ENCODE measurements at regions not wholly inside any gene's neighbourhood (a gene's known extent, or its start where the extent isn't known, plus 50 kb on each side); places are given as distances from the start of the nearest gene placed in this dataset.
A peak's percentile ranks its signal among the peaks of the same experiment; 100 is the strongest.

DNA sequence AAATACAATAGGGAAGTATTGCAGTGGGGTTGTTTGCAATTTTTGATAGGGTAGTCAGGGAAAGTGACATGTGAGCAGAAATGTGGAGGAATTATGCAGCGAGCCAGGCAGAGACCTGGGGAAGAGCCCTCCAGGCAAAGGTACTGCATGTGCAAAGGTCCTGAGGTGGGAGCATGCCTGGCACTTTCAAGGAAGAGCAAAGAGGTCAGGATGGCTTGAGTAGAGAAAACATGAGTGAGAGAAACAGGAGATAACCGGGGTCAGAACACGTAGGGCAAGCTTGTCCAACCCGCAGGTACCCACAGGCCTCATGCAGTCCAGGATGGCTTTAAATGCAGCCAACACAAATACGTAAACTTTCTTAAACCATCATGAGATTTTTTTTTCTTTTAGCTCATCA is 71.0 kb downstream of the COQ2 start:
- no peak for DNase-seq

DNA sequence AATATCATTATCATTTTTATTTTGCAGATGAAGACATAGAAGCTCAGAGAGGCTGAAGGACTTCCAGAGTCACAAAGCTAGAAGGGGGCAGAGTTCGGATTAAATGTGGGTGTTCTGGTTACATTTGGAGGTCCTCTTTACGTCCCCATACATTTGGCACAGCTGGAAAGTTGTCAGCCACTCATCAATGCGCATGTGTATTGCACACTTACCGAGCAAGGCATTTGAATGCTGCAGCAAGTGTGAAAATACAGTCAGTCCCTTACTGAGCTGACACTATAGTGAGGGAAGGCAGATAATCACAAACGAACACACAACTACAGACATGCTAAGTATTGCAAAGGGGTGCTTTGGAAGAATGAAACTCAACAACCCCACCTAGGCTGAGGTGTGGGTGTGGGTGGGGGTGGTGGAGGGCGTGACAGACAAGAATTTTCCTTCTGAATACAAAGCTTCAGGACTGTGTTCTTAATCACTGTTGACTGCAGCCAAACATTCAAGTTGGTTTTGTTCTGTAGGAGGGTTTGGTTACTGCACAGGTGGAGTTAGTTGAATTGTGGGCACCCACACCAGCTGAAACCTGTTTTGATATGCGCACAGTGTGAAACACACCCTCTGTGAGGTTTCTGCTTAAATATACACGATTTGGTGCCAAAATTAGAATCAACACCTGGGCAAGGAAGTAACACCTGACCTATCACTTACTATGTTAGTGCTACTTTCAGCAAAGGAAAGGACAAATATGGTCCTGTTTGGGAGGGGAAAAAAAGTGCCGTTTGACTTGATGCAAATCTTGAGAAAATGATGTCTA is 72.4 kb downstream of the COQ2 start:
- no peak for DNase-seq

GRCh38 chr4:83209419-83209818 is 75.2 kb downstream of the COQ2 start:
- DNase-seq: no peak

DNA sequence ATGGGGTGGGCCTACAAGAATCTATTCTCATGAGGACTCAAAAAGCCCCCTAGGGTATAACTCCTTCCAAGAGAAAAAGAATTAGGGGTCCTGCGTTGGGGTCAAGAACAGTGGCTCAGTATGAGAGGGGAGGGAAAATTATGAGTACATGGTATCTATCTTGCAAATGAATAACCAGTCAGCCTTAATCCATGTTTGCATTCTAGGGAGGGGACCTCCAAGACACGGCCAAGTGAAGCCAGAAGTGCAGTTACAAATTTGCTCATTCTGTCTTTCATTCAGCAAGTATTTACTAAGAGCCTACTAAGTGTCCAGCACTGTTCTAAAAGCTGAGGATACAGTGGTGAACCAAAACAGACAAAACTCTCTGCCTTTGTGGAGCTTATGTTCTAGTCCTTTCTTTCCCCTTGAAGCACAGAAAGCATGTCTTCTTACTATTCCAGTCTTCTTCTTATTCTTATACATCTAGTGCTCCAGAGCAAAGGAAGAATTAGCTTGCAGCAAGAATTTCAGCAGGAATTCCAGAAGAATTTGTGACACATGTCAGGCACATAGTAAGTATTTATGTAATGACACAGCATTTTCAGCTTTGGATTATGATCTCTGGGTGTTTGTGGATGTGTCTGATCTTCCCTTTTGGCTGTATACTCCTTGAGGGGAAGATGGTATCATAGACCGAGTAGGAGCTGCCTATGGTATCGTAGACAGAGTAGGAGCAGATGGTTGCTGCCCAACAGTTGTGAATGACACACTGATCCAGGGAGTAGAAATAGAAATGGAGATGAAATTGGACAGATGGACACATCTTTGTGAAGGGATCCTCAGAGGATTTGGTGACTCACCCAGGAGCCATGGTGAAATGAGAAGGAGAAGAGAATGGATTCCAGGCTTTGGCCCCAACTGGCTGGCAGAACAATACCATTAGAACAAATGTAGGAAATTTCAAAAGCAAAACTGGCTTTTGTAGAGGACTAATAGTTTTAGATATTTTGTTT is 75.9 kb downstream of the COQ2 start:
- DNase-seq: no peak

DNA sequence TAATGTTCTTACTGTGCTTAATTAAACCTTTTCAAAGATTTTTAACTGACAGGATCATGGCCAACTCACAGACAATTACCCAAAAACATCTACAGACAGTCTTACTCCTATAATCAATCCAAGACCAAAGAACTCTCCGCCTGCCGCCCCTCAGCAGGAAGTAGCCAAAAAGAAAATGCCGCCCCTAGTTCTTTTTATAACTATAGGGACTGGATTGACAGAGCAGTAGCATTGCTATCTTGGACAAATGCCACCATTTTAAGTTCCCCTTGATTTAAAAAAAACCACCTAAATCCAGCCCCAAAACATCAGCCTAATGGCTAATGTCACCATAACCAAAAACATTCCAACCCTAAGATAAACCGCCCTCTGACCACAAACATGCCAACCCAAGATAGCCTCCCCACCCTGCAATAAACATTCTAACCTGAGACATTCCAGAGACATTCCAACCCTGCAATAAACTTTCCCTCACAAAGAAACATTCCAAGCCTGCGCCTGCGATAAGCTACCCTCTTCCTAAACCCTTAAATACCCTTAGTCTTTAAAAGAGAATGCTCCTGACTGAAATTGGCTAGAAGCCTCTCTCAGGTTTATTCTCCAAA is 77.0 kb downstream of the COQ2 start:
- no peak for DNase-seq

GRCh38 chr4:83205760-83206159 is 78.8 kb downstream of the COQ2 start:
- peak; percentile 11 to 51 (median 28) for DNase-seq

DNA sequence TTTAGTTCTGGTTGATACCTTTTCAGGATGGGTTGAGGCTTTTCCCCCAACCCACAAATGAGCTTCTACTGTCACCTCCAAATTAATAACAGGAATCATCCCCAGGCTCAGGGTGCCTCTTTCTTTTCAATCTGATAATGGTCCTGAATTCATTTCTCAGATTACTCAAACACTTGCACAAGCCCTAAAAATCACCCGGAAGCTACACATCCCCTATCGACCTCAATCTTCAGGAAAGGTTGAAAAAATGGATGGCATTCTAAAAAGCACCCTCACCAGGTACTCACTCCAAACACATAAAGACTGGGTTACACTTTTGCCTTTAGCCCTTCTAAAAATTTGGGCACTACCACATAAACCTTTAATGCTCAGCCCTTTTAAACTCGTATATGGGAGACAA is 79.9 kb downstream of the COQ2 start:
- no peak for DNase-seq

GRCh38 chr4:83201761-83202160 is 82.8 kb downstream of the COQ2 start:
- DNase-seq: no peak

DNA sequence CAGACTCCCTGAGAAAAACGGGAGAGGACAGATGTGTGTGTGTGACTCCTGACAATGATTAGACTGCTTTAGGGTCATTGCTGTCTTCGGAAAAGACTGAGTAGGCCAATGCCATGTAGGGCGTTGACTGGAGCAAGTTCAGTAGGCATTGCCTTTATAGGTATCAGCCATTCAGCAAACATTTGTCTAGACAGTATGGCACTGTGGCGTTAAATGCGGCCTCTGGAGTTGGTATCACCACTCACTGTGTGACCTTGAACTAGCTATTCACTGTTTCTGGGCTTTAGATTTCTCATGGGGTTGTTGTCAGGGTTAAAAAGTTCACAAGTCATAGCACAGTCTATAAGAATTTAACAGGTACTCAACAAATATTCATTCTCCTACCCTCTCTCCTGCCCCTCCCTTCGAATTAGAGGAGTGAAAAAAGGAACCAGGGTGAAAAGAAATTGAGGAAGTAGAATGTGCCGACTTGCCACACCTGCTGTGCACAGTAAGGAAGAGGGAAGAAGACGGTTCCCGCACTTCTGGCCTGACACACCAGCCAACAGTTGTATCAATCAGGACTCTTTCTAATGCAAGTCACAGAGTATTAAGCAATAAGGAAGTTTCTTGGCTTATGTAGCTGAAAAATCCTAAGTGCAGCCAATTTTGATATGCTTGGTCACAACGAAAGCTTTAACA is 83.2 kb upstream of the PLAC8 start:
- DNase-seq: peak; percentile 58 to 86 (median 78)

DNA sequence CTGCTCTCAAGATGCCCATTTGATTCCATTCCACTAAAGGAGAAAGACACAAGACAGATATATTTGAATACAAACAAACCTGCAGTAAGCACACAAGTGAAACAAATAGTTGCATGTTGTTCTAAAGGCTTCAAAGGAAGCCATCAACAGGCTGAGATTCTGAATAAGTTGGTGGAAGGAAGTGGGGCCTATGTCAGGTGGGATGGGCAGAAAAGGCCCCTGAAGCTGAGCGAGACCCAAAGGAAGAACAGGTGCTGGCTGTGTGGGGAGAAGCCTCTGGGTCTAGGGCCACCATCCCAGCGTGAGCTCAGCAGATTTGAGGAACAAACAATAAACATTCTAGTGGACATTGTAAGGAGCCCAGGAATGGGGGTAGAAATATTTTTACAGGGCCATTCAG is 82.4 kb upstream of the PLAC8 start:
- no peak for DNase-seq

DNA sequence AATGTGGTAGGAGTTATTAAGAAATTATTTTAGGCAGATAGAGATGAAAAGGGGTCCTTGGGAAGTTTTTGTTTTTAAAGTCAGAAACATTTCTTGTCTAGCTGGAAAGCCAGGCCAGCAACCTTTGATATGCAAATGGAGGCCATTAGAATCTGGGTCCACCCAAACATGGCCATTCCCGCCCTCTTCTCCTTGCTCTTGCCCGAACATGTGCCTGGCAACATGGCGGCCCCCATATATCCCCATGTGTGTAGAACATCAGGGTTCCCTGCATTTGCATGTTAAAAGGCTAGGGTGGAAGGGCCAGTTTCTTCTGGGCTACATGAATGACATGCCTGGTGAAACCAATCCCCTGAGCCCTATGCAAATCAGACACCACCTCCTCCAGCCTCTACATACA is 80.7 kb upstream of the PLAC8 start:
- no peak for DNase-seq

GRCh38 chr4:83194588-83194987 is 80.1 kb upstream of the PLAC8 start:
- peak in 3 of 4 experiments; percentile 19 to 40 (median 36) for DNase-seq

DNA sequence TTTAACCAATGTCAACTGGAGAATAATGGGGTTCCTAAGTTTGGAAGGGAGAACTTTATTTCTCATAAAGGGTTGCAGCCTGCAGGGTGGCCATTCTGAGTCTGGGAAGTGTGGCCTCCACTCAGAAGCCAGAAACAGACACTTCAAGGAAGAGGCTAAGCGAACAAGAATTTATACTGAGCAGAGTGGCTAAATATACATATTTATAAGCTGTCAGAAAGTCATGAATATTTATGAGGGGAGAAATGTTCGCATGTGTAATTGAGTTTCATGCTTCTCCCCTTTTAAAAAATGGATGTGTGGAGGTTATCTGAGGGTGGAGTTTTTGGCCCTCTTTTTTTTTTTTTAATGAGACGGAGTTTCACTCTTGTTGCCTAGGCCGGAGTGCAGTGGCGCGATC is 78.1 kb upstream of the PLAC8 start:
- no peak for DNase-seq

GRCh38 chr4:83191026-83191425 is 76.5 kb upstream of the PLAC8 start:
- DNase-seq: no peak

GRCh38 chr4:83189631-83190136 is 75.2 kb upstream of the PLAC8 start:
- DNase-seq: no peak

DNA sequence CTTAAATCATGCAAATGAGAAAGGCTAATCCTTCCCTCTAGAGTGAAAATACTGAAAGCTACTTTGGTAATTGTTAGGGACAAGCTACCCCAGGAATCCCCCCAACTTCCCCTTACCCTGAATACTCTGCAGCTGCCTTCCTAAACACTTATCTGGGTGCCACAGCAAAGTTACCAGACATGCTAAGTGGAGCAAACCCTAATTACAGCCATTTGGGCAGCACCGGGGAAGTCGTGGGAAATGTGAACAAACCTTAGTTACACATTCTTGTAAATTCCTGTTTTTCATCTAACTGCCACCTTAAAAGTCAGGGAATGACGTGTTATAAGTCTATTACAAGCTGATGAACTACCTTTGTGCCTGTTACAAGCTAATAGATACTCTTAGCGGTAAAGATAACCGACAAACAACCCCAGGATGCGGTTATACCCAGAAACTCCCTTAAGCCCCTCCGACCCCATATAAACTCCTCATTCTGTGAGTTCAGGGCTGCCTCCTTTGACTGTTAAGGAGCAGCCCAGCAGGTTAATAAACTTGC is 66.0 kb upstream of the PLAC8 start:
- DNase-seq: peak in 3 of 4 experiments; percentile 31 to 35 (median 32)

GRCh38 chr4:83179205-83179604 is 64.7 kb upstream of the PLAC8 start:
- no peak for DNase-seq

GRCh38 chr4:83178029-83178428 is 63.5 kb upstream of the PLAC8 start:
- no peak for DNase-seq

GRCh38 chr4:83177182-83177581 is 62.7 kb upstream of the PLAC8 start:
- DNase-seq: no peak

DNA sequence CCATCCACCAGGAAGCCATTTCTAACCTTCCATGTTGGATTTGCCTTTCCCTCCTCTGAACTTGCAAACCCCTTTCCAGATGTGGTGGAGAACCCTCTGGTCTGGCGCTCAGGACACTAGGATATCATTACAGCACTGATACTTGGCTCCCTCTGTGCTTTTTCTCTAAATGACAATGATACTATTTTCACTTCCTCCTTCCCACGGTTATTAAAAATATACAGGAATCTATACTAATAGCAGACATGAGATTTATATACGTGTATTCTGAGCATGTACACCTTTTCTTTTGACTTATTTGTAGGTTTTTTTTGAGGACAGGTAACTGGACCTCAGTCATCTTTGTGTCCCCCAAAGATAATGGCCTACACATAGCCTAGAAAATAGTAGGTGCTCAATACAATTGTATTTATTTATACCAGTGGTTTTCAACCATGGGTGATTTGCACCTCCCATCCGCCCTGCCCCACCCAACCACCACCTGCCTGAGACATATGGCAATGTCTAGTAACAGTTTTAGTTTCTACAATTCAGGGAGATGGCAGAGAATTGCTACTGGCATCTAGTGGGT is 60.4 kb upstream of the PLAC8 start:
- peak in 3 of 4 experiments; percentile 15 to 62 (median 46) for DNase-seq

DNA sequence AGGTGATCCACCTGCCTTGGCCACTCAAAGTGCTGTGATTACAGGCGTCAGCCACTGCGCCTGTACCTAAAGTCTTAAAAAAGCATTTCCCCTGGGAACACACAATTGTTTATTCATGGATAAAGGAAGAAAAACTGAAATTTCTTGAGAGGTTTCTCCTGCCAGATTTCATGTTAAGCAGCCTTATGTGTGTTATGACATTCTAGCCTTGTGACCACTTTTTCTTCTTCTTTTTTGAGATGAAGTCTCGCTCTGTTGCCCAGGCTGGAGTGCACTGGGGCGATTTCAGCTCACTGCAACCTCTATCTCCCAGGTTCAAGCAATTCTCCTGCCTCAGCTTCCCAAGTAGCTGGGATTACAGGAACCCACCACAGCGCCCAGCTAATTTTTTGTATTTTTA is 57.8 kb upstream of the PLAC8 start:
- DNase-seq: peak in 3 of 4 experiments; percentile 38 to 68 (median 51)

Measured in suppressor macrophage (primary cell).